WTC11 (cell line): ENCODE measurements at regions not wholly inside any gene's neighbourhood (a gene's known extent, or its start where the extent isn't known, plus 50 kb on each side); places are given as distances from the start of the nearest gene placed in this dataset.

Experiments used
- ATF2 ChIP-seq: sonication (generic); formaldehyde crosslinking; IDR thresholded peaks from 2 replicates; pipeline ENCODE4 v1.8.1; 2022; ENCODE audit warnings: low read depth, missing genetic modification reagents, borderline replicate concordance
- CTCF ChIP-seq: fragments of 200-600 bp; IDR thresholded peaks from 2 replicates; pipeline ENCODE4 v1.8.0; 2022; ENCODE audit warnings: antibody characterized with exemption
- E2F4 ChIP-seq: sonication (generic); formaldehyde crosslinking; IDR thresholded peaks from 2 replicates; pipeline ENCODE4 v1.8.1; 2022; ENCODE audit warnings: low read depth, mild to moderate bottlenecking, moderate library complexity, missing genetic modification reagents, borderline replicate concordance
- ETV6 ChIP-seq: sonication (generic); formaldehyde crosslinking; IDR thresholded peaks from 2 replicates; pipeline ENCODE4 v1.8.1; 2022; ENCODE audit warnings: mild to moderate bottlenecking, missing genetic modification reagents
- GABPB1 ChIP-seq: sonication (generic); formaldehyde crosslinking; IDR thresholded peaks from 2 replicates; pipeline ENCODE4 v1.8.1; 2023; ENCODE audit warnings: mild to moderate bottlenecking, missing genetic modification reagents
- KAT7 ChIP-seq: sonication (generic); formaldehyde crosslinking; IDR thresholded peaks from 2 replicates; pipeline ENCODE4 v1.8.1; 2023; ENCODE audit warnings: missing genetic modification reagents, mild to moderate bottlenecking, borderline replicate concordance
- MAX ChIP-seq: sonication (generic); formaldehyde crosslinking; IDR thresholded peaks from 2 replicates; pipeline ENCODE4 v1.8.0; 2022; ENCODE audit warnings: mild to moderate bottlenecking, missing genetic modification reagents
- SP1 ChIP-seq: sonication (generic); formaldehyde crosslinking; conservative IDR thresholded peaks from 2 replicates; pipeline ENCODE4 v1.8.1; 2022; ENCODE audit warnings: missing genetic modification reagents
- TEAD4 ChIP-seq: sonication (generic); formaldehyde crosslinking; IDR thresholded peaks from 2 replicates; pipeline ENCODE4 v1.8.0; 2022; ENCODE audit warnings: mild to moderate bottlenecking, missing genetic modification reagents
- ZBTB21 ChIP-seq: sonication (generic); formaldehyde crosslinking; IDR thresholded peaks from 2 replicates; pipeline ENCODE4 v1.8.1; 2023; ENCODE audit warnings: mild to moderate bottlenecking, missing genetic modification reagents, borderline replicate concordance
- ZNF416 ChIP-seq: fragments of 250-450 bp; sonication (Bioruptor Pico); IDR thresholded peaks from 2 replicates; pipeline ENCODE4 v1.9.0; 2021; ENCODE audit warnings: mild to moderate bottlenecking, inconsistent platforms

DNA sequence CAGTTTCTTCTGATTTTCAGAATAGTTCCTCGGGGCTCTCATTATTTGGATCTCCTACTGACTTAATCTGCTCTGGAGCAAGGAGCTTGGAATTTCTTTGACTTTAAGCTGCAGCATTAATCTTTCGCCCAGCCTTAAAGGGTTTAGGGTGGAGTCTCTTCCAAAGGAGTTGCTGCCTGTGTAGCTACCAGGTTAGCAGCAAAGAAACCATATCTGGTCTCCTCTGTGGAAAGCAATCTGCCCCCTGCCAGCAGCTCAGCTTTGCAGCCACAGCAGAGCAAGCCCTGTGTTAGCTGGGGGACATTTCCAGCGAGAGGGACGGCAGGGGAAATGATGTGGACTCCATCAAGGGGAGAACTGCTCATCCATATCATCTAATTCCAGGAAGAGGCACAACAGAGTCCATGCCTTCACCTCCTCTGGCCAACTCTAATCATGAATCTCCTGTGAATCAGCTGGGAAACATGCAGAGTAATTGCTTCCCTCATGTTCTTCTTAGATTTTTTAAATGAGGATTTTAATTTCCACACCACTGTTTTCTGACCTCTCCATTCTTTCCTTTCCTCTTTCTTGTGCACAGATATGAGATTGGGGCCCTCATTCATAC lies 827.6 kb upstream of the CA10 start:
- TF ChIP-seq ZNF416 (CRISPR knock-in tag): no peak
- TF ChIP-seq CTCF: no peak
- TF ChIP-seq ATF2 (CRISPR knock-in tag): no peak
- no peak for TF ChIP-seq ETV6 (CRISPR knock-in tag)
- TF ChIP-seq MAX (CRISPR knock-in tag): no peak
- no peak for TF ChIP-seq ZBTB21 (CRISPR knock-in tag)
- no peak for TF ChIP-seq E2F4
- no peak for TF ChIP-seq KAT7 (CRISPR knock-in tag)
- no peak for TF ChIP-seq TEAD4
- TF ChIP-seq SP1 (CRISPR knock-in tag): no peak
- TF ChIP-seq GABPB1 (CRISPR knock-in tag): no peak
